NCI-H1092 treated with DMSO at 0.1 percent for 48 hours (cell line): ENCODE measurements at regions not wholly inside any gene's neighbourhood (a gene's known extent, or its start where the extent isn't known, plus 50 kb on each side); places are given as distances from the start of the nearest gene placed in this dataset.
A peak's percentile ranks its signal among the peaks of the same experiment; 100 is the strongest.

Source experiments
- DNase-seq: peaks from one replicate; lab custom pipeline; 2025; lab: John Stamatoyannopoulos, UW

DNA sequence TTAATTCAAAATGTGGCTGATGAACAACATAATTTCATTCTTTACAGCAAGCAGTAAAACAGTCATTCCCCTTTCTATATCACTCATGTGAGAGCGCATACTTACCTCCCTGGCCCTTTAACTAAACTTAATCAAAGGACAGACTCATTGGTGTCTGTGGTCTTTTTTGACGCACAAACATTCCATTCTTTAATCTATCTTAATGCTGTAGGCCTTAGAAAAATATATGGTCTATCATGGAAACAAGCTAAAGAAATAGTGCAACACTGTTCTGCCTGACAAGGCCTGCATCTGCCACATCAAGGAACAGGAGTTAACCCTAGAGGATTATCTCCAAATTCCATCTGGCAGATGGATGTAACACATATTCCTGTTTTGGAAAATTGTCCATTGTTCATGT lies 878.1 kb downstream of the NLGN4Y start:
- no peak for DNase-seq

DNA sequence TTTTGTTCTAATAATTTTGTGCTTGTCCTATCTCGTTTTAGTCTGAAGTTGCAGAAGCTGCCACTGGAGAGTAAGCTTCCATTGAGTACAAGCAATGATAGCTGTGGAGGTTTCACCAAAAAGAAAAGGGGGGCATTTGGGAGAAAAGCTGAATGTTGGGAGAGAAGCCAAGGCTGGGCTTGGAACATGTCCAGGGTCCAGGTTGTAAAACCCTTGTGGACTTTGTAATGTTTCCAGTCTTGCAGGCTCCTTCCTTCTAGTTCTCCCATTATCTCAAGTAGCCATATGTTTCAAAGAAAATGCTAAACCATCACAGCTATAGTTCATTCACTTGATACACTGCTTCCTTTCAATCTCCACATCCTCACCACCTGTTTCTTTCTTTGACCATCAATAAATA lies 880.2 kb downstream of the NLGN4Y start:
- DNase-seq, result peak; percentile 2

DNA sequence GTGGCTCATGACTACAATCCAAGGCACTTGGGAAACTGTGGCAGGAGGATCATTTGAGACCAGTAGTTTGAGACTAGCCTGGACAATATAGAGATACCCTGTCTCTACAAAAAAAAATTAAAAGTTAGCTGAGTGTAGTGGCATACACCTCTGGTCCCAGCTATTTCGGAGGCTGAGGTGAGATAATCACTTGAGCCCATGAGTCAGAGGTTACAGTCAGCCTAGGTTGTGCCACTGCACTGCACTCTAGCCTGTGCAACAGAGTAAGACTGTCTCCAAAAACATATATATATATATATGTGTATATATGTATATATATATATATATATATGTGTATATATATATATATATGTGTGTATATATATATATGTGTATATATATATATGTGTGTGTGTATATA lies 890.8 kb downstream of the NLGN4Y start:
- DNase-seq, result no peak

DNA sequence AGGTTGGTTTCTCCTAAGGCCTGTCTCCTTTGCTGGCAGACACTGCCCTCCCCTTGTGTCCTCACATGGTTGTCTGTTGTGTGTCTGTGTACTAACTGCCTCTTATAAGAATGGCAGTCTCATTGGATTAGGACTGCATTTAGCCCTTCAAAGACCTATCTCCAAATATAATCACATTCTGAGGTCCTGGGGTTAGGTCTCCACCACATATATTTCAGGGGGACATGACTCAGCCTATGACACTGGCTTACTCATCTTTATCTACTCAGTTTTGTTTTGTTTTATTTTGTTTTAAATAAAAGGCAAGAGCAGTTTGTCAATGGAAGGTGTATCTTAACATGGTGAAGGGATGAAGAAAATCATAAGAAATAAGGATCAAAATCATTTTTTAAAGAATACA lies 894.3 kb downstream of the NLGN4Y start:
- no peak for DNase-seq

DNA sequence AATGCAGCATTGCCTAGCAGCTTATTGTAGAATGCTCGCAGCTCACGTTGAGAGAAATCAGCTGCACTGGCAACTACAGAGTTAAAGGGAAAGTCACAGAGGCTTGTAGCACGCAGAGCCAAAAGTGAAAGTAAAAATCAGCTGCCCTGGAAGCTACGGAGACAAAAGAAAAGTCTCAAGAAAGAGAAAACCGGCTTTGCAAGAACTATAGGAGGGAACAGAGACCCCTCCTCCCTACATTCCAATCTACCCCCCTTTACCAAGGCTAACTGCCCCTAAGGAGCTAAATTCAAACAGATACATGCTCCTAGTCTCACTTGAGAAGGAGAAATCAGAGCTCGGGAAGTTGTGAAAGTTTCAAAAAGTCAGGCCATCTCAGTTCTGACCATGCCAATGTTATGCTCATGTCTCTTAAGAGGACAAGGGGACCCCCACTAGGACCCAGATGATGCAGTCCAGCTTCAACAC lies 900.4 kb downstream of the NLGN4Y start:
- peak; percentile 0 for DNase-seq

DNA sequence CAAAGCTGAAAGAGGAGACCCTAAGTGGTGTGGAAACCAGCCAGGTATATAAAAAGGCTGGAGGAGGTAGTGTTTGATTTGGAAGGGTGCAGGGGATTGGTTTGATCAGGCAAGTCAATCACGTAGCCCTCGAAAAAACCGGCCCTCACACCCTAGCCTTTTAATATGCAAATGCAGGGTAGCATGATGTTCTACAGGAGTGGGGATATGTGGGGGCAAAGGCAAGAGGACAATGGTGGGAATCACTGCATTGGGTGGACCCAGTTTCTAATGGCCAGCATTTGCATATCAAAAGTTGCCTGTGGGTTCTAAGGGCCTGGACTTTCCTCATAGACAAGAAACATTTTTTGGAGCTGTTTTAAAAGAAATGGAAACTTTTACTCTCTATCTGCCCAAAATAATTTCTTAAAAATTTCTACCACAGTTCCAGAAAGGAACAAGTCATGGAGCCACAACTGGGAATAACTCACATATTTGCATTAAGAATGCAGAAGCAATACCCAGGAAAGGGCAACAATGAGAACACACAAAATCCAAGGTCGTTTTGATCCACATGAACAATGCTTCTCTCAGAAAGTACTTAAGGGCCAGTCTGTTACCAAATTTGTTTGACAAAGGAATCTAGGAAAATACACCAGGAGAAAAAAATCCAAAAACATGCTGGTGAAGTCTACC lies 915.8 kb downstream of the NLGN4Y start:
- no peak for DNase-seq

DNA sequence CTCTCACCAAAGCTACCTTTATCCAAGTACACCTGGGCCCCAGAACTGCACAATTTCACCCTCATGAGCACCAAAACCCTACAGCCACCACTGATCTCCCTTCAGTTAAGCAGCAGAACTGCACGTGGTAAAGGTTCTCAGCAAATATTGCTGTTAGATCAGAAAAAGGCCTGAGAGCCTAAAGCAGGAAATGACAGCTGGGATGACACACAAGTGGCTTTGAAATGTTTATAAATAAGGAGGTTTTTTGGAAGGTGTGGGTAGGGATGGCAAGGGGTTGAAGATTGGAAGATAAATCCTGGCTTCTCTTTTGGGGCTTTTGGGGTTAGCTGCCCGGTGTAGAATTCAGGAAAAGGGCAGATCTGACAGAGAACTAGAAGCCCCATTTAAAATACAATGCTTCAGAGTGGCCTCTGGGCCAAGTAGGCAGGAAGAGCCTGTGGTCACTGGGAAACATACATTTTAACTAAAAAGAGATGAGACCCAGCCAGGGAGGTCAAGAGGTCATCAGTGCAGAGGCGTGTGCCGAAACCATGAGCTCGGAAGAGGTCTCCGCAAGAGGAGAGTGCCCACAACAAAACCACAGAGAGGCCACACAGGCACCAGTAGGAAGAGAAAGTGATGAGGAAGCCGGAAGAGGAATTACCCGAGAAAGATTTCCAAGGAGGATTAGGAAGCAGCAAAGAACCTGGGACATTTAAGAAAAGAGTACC lies 916.5 kb downstream of the NLGN4Y start:
- DNase-seq, result no peak

DNA sequence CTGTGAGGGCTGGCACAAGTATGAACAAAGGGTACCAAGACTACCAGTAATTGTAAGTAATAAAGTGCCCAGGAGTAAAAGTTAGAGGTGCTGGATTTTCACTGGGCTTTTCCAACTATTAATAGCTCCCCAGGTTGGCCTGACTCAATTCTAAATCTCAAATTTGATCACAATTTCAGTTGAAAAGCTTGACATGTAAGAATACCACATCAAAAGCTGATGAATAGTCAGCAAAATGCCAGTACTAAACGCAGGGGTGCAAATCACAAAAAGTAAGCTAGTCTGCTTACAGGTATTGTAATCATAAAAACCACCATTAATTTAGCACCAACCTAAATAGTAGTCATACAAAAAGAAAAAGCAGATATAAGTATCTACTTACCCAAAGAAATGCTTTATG lies 917.5 kb downstream of the NLGN4Y start:
- no peak for DNase-seq

DNA sequence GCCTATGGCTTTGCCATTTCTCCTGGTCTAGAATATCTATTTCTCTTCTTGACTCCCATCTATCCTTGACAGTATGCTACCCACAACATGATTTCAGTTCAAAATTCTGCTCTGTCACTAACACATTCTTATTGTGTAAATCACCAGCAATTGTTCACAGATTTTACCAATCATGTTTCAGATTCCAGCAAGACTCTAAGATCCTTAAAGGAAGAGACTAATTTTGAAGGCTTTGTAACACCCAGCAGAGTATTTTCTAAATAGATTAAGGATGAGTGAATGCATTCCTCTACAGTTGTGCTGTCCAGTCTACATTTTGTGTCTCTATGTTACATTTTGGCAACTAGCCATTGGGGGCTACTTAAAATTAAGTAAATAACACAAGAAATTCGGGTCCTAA lies 921.5 kb downstream of the NLGN4Y start:
- DNase-seq, result no peak

DNA sequence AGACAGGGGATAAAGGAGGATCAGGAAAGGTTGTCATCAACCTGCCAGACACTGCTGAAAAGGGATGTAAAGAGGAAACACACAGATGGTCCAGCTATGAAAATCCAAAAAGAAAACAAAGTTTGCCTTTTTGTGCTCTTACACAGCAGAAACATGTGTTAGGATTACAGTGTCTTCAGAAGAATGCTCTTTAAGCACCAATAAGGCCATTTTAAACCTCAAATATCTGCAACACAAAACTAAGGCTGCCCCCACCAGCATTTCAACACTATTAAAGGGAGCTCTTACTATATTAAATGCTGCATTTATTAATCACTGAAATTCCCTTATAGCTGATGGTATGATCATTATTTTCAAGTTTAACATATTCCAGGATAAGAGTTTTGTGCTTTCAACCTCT lies 922.5 kb downstream of the NLGN4Y start:
- no peak for DNase-seq

DNA sequence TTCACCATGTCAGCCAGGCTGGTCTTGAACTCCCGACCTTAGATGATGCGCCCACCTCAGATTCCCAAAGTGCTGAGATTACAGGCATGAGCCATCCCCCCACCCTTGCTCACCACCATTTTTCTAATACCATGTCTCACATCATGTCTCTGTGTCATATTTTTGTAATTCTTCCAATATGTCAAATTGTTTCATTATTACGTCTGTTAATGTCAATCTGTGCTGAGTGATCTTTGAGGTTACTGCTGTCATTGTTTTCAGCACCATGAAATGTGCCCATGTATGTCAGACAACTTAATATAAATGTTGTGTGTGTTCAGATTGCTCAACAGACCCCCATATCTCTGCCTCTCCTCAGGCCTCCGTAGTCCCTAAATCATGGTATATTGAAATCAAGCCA lies 923.6 kb downstream of the NLGN4Y start:
- no peak for DNase-seq

DNA sequence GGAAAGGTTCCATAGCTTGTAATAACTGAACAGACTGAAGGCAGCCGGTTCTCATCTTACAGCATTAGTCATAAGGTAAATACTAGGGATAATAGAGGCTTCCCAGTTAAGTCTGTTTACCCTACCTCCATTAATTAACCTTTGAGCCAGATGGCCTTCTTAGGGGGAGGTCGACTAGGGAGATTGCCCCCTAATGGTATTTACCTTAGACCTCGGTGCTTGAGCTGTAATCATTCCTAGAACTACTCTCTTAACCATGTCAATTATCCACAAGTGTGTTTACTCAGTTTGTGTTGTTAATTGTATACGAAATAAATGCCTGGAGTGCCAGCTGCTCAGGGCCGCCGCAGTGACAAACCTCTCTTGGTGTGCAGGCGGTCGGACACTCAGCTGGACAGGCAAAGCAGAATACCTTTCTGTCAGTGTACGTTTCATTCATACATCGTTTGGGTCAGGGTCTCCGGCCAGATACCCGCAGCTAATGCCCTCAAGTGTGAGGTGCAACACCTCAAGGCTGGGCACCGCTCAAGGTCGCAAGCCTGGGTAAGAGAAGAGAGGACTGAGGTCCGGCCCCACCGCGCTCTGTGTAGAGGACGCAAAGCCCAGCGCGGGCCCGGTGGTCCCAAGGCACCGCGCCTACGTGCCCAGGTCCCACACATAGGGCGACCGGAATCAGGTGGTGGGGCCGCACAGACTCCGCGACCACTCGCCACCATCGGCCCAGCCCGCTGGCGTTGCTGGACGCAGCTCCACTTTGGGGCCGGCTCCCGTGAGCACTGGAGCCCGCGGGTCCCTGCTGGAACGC lies 931.0 kb downstream of the NLGN4Y start:
- DNase-seq, result peak; percentile 61

DNA sequence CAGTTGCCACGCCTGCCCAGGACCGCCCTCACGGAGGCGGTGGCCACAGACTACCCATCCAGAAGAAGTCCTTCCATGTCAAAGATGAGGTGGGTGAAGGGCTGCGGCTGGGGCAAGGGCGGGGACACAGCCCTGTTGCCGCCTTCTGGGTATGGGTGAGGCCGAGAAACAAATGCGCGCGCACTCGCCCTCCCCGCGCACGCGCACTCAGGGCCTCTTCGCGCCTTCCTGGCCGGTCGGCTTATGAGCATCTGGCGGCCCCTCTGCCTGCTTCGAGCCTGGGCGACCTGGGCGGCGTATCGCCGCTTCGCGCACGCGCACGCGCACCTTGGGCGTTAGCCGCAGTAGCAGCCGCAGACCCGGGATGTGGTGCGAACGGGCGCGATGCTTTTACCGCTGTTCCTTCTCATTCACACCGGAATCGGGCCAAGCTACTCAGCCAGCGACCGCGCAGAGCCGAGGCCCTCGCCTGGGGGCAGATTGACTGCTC lies 931.7 kb downstream of the NLGN4Y start:
- DNase-seq, result no peak

DNA sequence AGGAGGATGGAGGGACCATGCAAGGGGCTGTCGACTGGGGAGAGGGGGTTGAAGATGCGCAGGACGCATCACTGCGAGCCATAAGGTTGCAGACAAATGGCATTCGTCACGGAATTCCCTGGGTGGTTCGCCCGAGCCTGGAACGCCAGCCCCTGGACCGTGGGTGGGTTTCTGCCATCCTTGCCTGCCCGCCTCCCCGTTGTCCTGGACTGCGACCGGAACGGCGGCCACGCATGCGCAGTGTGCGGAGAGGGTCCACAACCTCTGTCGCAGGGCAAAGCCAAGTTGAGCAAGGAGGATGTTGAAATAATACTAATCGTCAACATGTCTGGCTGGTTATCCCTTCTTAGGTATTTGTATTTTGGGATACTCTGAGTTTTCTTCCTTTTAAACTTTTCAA lies 932.2 kb downstream of the NLGN4Y start:
- no peak for DNase-seq

DNA sequence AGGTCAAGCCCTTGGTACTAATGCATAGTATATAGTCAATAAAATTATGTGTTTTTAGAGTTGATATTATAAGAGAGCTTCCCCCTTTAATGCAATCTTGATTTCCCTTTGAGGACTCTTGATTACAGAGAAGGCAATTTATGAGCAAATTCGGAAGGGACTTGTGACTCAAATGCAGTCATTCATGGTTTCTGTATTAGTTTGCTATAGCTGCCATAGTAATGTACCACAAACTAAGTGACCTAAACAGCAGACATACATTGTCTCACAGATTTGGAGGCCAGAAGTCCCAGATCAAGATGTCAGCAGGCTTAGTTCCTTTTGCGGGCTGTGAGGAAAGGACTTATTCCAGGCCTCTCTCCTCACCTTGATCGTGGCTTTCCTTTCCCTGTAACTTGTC lies 933.4 kb downstream of the NLGN4Y start:
- DNase-seq, result no peak

DNA sequence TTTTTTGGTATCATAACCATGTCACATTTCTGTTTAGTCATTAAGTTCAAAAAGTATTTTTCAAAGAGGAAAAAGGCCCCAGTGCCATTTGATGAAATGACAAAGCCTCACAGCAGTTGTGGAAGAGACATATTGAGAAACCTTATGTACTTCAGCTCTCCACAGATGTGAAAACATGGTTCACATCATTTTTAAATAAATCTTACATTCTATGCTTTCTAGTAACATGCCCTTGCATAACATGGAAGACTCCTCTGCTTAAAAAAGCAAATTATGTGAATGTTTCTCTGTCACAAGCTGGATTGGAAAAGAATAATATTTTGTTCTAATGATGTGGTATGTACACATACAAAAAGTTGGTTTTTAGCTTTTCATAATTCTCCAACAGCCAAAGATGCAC lies 934.1 kb downstream of the NLGN4Y start:
- no peak for DNase-seq

DNA sequence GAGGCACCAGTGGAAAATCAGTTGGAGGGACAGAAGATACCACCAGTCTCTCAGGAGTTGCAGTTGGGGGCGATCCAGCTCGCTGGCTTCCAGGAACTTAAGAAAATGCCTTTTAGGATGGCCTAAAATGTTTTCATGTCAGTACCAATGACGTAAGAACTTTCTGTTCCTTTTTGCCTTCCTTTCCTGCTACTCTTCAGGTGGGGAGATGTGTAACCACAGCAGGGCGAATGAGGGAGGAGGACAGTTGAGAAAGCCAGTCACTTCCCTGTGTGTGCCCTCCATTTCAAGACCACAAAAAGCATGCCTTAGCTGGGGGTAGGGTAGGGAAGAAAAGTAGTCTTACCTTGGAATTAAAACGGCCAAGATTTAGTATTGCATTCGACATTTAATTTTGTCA lies 941.6 kb downstream of the NLGN4Y start:
- DNase-seq, result no peak

DNA sequence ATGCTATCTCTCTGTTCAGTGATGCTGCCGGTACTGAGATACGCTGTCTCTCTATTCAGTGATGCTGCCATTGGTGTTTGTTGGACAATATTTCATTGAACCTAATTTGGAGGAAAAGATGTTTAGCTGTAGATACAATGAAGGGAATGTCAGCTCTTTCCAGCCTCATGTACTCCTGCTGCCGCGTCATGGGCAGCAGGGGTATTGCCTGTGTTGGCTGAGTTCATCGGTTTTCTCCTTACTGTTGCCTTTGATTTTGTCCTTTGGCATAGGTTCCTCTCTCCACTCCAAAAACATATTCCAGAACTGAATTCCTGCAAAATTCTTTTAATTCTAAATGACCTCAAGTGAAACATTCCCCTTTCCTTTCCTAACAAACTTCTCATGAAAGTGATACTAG lies 942.6 kb downstream of the NLGN4Y start:
- no peak for DNase-seq

DNA sequence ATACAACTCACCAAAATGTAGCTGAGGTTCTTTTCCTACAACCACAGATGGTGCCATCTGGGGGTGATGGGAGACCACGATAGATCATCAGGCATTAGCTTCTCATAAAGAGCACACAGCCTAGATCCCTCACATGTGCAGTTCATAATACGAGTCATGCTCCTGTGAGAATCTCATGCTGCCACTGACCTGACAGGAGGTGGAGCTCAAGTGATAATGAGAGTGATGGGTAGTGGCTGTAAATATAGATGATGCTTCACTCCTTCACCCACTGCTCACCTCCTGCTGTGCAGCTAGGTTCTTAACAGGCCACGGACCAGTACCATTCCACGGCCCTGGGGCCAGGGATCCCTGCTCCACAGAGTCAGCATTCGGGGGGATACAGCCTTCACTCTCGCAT lies 943.8 kb downstream of the NLGN4Y start:
- no peak for DNase-seq

DNA sequence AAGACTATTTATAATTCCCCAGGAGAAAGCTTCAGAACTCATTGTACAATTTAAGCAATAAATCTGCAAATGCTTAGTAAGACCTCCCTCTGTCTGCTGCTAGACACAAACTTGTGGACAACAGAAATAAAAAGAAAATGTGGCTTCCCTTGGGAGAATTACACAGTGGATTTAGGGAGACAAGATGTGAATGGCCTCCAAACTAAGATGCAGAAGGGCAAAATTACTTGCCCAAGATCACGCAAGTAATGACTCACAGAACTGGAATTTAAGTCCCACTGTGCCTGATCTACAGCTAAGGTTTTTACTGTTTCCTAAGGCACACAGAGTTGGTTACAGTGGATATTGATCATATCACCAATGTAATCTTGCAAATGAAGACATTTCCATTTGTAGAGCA lies 947.0 kb downstream of the NLGN4Y start:
- no peak for DNase-seq

DNA sequence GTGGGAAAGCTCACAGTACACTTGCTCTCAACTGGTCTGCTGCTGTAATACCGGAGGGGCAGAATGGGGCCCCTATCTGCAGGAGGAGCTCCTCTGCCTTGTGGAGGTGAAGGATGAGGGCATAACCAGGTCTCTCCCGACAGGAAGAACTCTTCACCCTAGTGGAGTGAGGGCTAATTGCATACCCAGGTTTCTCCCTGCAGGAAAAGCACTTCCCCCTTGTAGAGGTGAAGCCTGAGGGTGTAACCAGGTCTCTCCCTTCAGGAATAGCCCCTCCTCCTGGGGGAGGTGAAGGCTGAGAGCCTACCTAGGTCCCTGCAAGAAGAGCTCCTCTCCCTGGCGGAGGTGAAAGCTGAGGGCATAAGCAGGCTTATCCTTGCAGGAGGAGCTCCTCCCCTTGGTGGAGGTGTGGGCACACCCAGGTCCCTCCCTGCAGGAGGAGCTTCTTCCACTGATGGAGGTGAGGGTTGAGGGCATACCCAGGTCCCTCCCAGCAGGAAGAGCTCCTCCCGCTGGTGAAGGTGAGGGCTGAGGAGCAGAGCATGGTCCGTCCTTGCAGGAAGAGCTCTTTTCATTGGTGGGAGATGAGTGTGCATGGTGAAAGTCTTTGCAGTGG lies 954.1 kb downstream of the NLGN4Y start:
- no peak for DNase-seq

DNA sequence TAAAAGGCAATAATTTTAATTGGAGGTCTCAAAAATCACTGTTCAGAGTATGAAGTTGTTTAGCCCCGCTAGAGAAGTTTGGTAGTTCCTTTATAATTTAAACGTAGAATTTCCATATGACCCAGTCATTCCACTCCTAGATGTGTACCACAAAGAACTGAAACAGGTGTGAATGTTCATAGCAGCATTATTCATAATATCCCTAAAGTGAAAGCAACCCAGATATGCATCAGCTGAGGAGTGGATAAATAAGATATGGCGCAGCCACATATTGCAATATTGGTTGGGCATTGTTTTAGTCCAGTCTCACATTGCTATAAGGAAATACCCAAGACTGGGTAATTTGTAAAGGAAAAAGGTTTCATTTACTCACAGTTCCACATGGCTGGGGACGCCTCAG lies 976.2 kb downstream of the NLGN4Y start:
- DNase-seq, result no peak
